Left ventricle myocardium inferior (tissue), 1 donor: ENCODE measurements at regions not wholly inside any gene's neighbourhood (a gene's known extent, or its start where the extent isn't known, plus 50 kb on each side); places are given as distances from the start of the nearest gene placed in this dataset.

ENCODE experiments used
- DNase-seq: peaks from one replicate; pipeline ENCODE4 v3.0.0-alpha.2; 2020
- H3K27ac ChIP-seq: fragments of 200-600 bp; replicated peaks from 2 replicates; pipeline ENCODE4 v1.8.0; 2021
- H3K27me3 ChIP-seq: fragments of 200-600 bp; 2 replicates; pipeline ENCODE4 v1.8.0; 2021; ENCODE audit warnings: low read depth
- H3K36me3 ChIP-seq: fragments of 200-600 bp; 2 replicates; pipeline ENCODE4 v1.8.0; 2021
- H3K4me1 ChIP-seq: fragments of 200-600 bp; 2 replicates; pipeline ENCODE4 v1.8.0; 2021
- H3K4me3 ChIP-seq: fragments of 200-600 bp; 2 replicates; pipeline ENCODE4 v1.8.0; 2021; ENCODE audit warnings: mild to moderate bottlenecking, moderate library complexity
- H3K9me3 ChIP-seq: fragments of 200-600 bp; replicated peaks from 2 replicates; pipeline ENCODE4 v1.8.0; 2021
- intact Hi-C: fragments of 100-400 bp; cut with micrococcal nuclease; formaldehyde crosslinking; loops from one replicate; pipeline ENCODE4 v1.11.0; 2022
- TF ChIP-seq, protein P1 (sequence below): fragments of 200-600 bp; IDR thresholded peaks from 2 replicates; pipeline ENCODE4 v1.8.0; 2021; ENCODE audit warnings: antibody characterized with exemption, mild to moderate bottlenecking, borderline replicate concordance
- donor health status: DM: no; HTN: yes; CAD: no; lungs with severe emphysema.

DNA sequence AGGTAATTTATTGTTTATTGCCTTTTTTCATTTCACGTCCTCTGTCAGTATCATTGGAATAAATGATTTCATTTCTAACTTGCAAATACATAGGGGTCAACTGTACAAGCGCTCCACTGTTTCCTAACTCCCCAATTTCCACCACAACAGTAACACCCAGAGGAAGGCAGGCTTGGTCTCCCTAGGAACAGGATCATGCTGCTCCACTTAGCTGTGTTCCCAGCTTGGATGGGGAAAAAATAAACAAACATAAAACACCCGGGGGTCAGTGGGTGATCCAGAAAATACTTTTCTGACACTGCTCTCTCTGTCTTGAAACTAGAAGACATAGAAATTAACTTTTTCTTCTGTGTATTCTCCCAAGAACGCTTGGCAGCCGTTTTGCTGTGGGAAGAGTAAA is 772.5 kb downstream of the TRIML1 start:
- Histone ChIP-seq H3K4me3 (no peak overlapping the region), H3K9me3 (no peaks in the 10 kb centered on the region), H3K4me1 (no peaks in the 10 kb centered on the region), H3K27ac (no peak overlapping the region), H3K27me3 (no peaks in the 10 kb centered on the region), H3K36me3 (no peaks in the 10 kb centered on the region)
- TF ChIP-seq, protein P1, sequence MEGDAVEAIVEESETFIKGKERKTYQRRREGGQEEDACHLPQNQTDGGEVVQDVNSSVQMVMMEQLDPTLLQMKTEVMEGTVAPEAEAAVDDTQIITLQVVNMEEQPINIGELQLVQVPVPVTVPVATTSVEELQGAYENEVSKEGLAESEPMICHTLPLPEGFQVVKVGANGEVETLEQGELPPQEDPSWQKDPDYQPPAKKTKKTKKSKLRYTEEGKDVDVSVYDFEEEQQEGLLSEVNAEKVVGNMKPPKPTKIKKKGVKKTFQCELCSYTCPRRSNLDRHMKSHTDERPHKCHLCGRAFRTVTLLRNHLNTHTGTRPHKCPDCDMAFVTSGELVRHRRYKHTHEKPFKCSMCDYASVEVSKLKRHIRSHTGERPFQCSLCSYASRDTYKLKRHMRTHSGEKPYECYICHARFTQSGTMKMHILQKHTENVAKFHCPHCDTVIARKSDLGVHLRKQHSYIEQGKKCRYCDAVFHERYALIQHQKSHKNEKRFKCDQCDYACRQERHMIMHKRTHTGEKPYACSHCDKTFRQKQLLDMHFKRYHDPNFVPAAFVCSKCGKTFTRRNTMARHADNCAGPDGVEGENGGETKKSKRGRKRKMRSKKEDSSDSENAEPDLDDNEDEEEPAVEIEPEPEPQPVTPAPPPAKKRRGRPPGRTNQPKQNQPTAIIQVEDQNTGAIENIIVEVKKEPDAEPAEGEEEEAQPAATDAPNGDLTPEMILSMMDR = no peak
- no peak for DNase-seq
- intact Hi-C loops = no loop called here

DNA sequence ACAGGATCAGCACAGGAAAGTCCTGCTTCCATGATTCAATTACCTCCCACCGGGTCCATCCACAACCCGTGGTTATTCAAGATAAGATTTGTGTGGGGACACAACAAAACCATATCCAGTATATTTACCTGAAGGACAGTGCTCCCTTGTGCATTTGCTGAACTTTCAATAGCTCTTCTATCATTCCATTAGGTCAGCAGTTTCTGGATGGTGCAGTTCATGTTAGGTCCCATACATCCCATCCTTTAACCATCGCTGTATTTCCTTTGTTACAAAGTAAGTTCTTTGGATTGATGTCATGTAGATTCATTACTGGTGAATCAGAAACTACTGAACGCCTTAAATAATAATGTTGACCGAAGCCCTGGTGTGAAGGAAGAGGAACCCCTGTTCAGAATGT is 775.9 kb downstream of the TRIML1 start:
- Histone ChIP-seq H3K4me1 (no peaks in the 10 kb centered on the region), H3K4me3 (no peak overlapping the region), H3K9me3 (peaks cover 24% of the 10 kb centered on the region), H3K27me3 (no peaks in the 10 kb centered on the region), H3K27ac (no peak overlapping the region), H3K36me3 (no peaks in the 10 kb centered on the region)
- intact Hi-C loops = no loop called here
- TF ChIP-seq, protein P1 = no peak
- DNase-seq = no peak

DNA sequence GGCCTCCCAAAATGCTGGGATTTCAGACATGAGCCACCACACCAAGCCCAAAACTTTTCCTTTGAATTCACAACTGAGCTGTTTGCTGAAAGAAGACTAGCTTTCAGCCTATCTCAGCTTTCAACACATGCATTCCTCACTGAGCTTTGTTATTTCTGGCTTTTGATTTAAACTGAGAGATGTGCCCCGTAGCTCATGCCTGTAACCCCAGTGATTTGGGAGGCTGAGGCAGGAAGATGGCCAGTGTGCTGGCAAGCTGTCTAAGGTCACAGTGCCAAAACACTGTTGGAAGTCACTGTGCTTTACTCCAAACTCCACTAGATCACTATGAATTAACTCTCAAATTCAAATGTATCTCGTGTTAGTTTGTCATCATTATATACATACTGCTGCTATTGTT is 779.5 kb downstream of the TRIML1 start:
- Histone ChIP-seq H3K27ac (no peak overlapping the region), H3K4me1 (no peaks in the 10 kb centered on the region), H3K9me3 (peaks cover 42% of the 10 kb centered on the region), H3K27me3 (no peaks in the 10 kb centered on the region), H3K36me3 (no peaks in the 10 kb centered on the region), H3K4me3 (no peak overlapping the region)
- TF ChIP-seq, protein P1 = no peak
- DNase-seq = no peak
- intact Hi-C loops = no loop called here

DNA sequence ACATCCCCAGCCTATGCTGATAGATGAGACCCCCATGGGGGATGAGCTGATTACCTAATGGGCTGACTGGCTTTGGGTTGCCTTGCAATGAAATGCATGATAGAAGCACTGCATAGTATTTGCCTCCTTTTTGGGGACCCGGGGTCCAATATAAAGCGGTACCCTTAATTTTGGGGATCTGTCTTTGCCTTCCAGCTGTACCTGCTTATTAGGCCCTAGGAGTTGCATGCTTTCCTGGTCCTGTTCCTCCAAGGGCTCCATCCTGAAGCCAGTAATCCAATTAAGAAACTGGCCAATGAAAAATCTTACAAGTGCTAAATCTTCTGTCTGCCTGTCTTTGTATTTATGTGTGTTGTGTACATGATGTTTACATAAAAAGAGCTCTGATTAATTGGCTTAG is 791.6 kb downstream of the TRIML1 start:
- no peak for DNase-seq
- H3K4me3 ChIP-seq = no peak overlapping the region
- TF ChIP-seq, protein P1 = no peak
- H3K36me3 ChIP-seq = no peaks in the 10 kb centered on the region
- H3K27ac ChIP-seq = no peak overlapping the region
- no peaks in the 10 kb centered on the region for H3K4me1 ChIP-seq
- intact Hi-C loops = no loop called here
- peaks cover 15% of the 10 kb centered on the region for H3K9me3 ChIP-seq
- H3K27me3 ChIP-seq = no peaks in the 10 kb centered on the region

DNA sequence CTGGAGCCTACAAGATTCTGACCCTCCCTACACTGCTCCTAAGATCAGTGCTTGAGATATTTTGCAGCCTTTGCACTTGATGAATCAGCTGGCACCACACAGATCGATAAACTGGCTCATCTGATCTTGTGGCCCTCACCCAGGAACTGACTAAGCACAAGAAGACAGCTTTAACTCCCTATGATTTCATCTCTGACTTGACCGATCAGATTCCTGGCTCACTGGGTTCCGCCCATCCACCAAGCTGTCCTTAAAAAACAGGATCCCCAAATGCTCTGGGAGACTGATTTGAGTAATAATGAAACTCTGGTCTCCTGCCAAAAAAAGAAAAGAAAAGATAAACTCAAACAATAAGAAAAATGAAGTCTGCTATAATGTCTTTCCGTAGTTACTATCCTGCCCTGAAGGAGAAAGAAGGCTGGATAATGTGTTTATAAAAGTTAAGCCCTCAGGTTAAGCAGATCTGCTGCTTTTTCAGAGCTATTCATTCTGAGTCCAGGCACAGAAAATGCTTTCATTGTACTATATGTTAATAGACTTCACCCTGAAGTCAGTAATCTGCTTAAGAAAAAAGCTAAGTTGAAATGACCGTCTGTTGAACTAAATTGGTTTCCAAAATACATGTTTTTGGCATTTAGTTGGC is 795.2 kb downstream of the TRIML1 start:
- H3K27ac ChIP-seq = no peak overlapping the region
- H3K36me3 ChIP-seq = no peaks in the 10 kb centered on the region
- no peak for DNase-seq
- peaks cover 15% of the 10 kb centered on the region for H3K9me3 ChIP-seq
- TF ChIP-seq, protein P1 = no peak
- H3K4me1 ChIP-seq = no peaks in the 10 kb centered on the region
- no peaks in the 10 kb centered on the region for H3K27me3 ChIP-seq
- intact Hi-C loops = no loop called here
- H3K4me3 ChIP-seq = no peak overlapping the region
